GM13976 (cell line): ENCODE measurements at regions not wholly inside any gene's neighbourhood (a gene's known extent, or its start where the extent isn't known, plus 50 kb on each side); places are given as distances from the start of the nearest gene placed in this dataset.

Source experiments
- DNase-seq: peaks from one replicate; pipeline ENCODE4 v3.0.0; 2012; ENCODE audit warnings: low spot score
- in situ Hi-C: fragments of 300-500 bp; cut with MboI; formaldehyde crosslinking; loops from one replicate; pipeline ENCODE4 v1.12.0; 2022; ENCODE audit warnings: low sequenced_read_pairs, mixed read lengths, inconsistent platforms; ENCODE audit not compliant: unreplicated experiment
- TF ChIP-seq, protein P1 (sequence below): IDR thresholded peaks from 2 replicates; pipeline ENCODE4 v1.5.1; 2012; ENCODE audit warnings: borderline replicate concordance, mild to moderate bottlenecking; ENCODE audit not compliant: insufficient read depth; ENCODE audit errors: extremely low read depth, missing control alignments, control extremely low read depth

DNA sequence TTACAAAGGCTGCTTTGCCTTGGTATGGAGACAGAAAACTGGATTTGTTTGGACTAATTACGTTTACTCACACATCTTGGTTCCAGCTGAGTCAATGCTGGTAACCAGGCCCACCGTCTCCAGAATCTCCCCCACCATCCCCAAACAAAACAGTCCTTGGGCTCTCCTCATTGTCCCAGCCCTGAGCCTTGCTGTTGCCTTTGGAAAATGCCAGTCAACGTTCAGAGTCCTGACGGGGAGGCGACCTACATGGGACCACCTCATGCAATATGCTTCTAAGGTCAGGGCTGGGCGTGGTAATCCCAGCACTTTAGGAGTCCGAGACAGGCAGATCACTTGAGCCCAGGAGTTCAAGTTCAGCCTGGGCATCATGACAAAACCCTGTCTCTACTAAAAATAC is 85.2 kb upstream of the IQSEC1 start:
- in situ Hi-C loops: no loop called here
- no peak for DNase-seq
- TF ChIP-seq, protein P1, sequence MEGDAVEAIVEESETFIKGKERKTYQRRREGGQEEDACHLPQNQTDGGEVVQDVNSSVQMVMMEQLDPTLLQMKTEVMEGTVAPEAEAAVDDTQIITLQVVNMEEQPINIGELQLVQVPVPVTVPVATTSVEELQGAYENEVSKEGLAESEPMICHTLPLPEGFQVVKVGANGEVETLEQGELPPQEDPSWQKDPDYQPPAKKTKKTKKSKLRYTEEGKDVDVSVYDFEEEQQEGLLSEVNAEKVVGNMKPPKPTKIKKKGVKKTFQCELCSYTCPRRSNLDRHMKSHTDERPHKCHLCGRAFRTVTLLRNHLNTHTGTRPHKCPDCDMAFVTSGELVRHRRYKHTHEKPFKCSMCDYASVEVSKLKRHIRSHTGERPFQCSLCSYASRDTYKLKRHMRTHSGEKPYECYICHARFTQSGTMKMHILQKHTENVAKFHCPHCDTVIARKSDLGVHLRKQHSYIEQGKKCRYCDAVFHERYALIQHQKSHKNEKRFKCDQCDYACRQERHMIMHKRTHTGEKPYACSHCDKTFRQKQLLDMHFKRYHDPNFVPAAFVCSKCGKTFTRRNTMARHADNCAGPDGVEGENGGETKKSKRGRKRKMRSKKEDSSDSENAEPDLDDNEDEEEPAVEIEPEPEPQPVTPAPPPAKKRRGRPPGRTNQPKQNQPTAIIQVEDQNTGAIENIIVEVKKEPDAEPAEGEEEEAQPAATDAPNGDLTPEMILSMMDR: no peak

DNA sequence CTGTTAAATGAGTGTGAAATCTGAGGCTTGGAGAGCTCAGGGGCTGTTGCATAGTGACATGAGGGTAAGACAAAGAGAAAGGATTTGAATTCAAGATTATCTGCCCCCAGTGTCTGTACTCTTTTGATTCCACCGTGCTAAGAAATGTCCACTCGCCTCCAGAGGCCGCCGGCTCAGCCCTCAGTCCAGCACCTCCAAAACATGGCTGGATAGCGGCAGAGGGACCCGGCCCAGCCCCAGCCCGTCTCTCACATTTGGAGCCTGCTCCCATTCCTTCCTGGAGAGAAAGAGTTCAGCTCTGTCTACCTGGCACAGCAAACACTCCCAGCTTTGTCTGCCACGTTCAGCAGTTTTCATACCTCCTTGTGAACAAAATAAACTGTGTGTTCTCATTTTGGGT is 84.8 kb upstream of the IQSEC1 start:
- no peak for DNase-seq
- in situ Hi-C loops: no loop called here
- TF ChIP-seq, protein P1: no peak

DNA sequence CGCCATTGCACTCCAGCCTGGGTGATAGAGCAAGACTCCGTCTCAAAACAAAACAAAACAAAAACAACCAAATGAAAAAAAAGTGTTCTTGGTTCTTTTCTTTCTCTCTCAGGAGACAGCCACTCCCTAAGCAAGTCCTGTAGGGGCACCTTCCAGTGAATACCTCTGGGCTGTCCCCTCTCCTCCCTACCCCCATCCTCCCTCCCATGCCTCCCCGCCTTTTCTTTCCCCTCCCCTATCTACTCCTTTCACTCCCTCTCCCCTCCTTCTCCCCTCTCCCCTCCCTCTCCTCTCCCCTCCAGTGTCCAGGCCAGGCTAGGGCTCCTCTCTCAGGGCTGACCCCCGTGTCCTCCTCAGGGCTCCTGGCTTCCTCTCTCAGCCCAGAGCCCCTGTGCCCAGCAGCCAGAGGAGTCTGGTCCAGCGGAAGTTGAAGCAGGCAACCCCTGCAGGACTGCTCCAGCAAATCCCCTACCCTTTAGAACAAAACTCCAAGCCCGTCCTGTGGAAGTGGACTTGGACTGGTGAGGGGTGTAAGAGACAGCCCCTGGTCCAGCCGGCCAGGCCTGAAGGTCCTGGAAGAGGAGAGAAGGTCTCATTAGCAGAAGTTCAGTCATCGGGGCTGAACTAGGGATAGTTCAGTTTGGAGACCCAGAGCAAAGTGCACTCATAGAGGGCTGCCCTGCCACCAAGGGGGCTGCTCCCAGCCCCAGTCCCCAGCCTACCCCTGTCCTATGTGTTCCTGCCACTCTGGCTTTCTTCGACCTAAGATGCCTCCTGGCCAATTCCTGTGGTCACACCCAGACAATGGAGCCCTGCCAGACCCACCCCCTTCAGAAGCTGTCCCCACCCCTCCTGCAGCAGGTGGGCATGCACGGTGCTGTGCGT is 79.8 kb upstream of the IQSEC1 start:
- in situ Hi-C loops: no loop called here
- TF ChIP-seq, protein P1: no peak
- no peak for DNase-seq

DNA sequence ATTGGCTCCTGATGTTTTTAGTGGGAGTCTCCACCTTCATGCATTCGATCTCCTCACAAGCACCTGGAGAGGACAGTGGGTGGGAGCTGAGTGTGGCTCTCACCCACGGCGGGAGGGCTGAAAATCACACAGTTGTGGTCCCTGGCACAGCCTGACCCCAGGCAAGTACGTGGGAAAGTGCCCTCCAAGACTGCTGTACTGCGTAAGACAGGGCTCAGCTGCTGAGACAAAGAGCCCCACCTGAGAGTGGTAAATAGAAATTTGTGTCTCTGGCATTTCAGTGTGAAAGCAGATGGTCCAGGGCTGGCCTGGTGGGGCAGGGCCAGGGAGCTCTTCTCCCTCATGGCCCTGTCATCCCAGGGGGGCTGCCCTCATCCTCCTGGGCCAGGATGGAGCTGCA is 77.4 kb upstream of the IQSEC1 start:
- no peak for DNase-seq
- in situ Hi-C loops: no loop called here
- TF ChIP-seq, protein P1: no peak

GRCh38 chr3:13149330-13150108 is 76.3 kb upstream of the IQSEC1 start:
- TF ChIP-seq, protein P1: no peak
- no peak for DNase-seq
- in situ Hi-C loops: no loop called here

GRCh38 chr3:13148561-13149329 is 75.5 kb upstream of the IQSEC1 start:
- in situ Hi-C loops: no loop called here
- DNase-seq: no peak

More at GRCh38 chr3:13148561-13149329, 75.5 kb upstream of the IQSEC1 start:
- TF ChIP-seq, protein P1: no peak
